NT2/D1 (cell line): ENCODE measurements at regions not wholly inside any gene's neighbourhood (a gene's known extent, or its start where the extent isn't known, plus 50 kb on each side); places are given as distances from the start of the nearest gene placed in this dataset.

ENCODE experiments used
- DNase-seq: peaks from one replicate; pipeline ENCODE4 v3.0.0-alpha.2; 2011; ENCODE audit warnings: low read depth, low spot score
- H3K27me3 ChIP-seq: 2 replicates; pipeline ENCODE4 v1.6.0; 2011; ENCODE audit warnings: mild to moderate bottlenecking; ENCODE audit not compliant: insufficient read length, insufficient read depth
- H3K36me3 ChIP-seq: 2 replicates; pipeline ENCODE4 v1.6.1; 2011; ENCODE audit warnings: mild to moderate bottlenecking, low read length, mixed read lengths; ENCODE audit not compliant: insufficient read depth, insufficient read length
- H3K4me1 ChIP-seq: 2 replicates; pipeline ENCODE4 v1.5.1; 2011; ENCODE audit not compliant: insufficient read depth, insufficient read length
- H3K4me3 ChIP-seq: 2 replicates; pipeline ENCODE4 v1.5.1; 2011; ENCODE audit warnings: low read depth; ENCODE audit not compliant: insufficient read length
- H3K9ac ChIP-seq: 2 replicates; pipeline ENCODE4 v1.6.0; 2011; ENCODE audit warnings: low read depth; ENCODE audit not compliant: insufficient read length
- H3K9me3 ChIP-seq: 2 replicates; pipeline ENCODE4 v1.5.1; 2011; ENCODE audit warnings: mild to moderate bottlenecking, low read length; ENCODE audit not compliant: insufficient read depth
- SUZ12 ChIP-seq: IDR thresholded peaks from 2 replicates; pipeline ENCODE4 v1.6.1; 2011; ENCODE audit not compliant: insufficient read length, insufficient read depth; ENCODE audit errors: extremely low read depth
- YY1 ChIP-seq: IDR thresholded peaks from 2 replicates; pipeline ENCODE4 v1.6.1; 2011; ENCODE audit not compliant: insufficient read length, insufficient read depth
- ZNF274 ChIP-seq: IDR thresholded peaks from 2 replicates; pipeline ENCODE4 v1.6.1; 2011; ENCODE audit warnings: mild to moderate bottlenecking, low read depth, low read length

GRCh38 chr13:21771075-21771474 is 100.2 kb downstream of the FGF9 start:
- Histone ChIP-seq H3K36me3 (no peaks in the 10 kb centered on the region), H3K9ac (no peak overlapping the region), H3K27me3 (no peaks in the 10 kb centered on the region), H3K4me1 (no peaks in the 10 kb centered on the region), H3K9me3 (peaks cover 13% of the 10 kb centered on the region; the same call in 1 of the 2 replicates), H3K4me3 (no peak overlapping the region)
- DNase-seq, result no peak
- no peak for TF ChIP-seq ZNF274
- TF ChIP-seq SUZ12, result no peak
- no peak for TF ChIP-seq YY1

GRCh38 chr13:21777166-21777565 is 106.3 kb downstream of the FGF9 start:
- Histone ChIP-seq H3K9ac (no peak overlapping the region), H3K9me3 (peaks cover 7% of the 10 kb centered on the region; the same call in 1 of the 2 replicates), H3K4me1 (no peaks in the 10 kb centered on the region), H3K27me3 (no peaks in the 10 kb centered on the region), H3K36me3 (no peaks in the 10 kb centered on the region), H3K4me3 (no peak overlapping the region)
- DNase-seq, result no peak
- TF ChIP-seq SUZ12, result no peak
- no peak for TF ChIP-seq ZNF274
- TF ChIP-seq YY1, result no peak

GRCh38 chr13:21777813-21778212 is 106.9 kb downstream of the FGF9 start:
- H3K4me3 ChIP-seq, result no peak overlapping the region

GRCh38 chr13:21782736-21783135 is 111.9 kb downstream of the FGF9 start:
- peaks cover 7% of the 10 kb centered on the region; the same call in 1 of the 2 replicates for H3K9me3 ChIP-seq
- no peak for DNase-seq
- H3K4me1 ChIP-seq, result no peaks in the 10 kb centered on the region
- H3K4me3 ChIP-seq, result no peak overlapping the region
- H3K27me3 ChIP-seq, result no peaks in the 10 kb centered on the region
- H3K36me3 ChIP-seq, result no peaks in the 10 kb centered on the region
- no peak overlapping the region for H3K9ac ChIP-seq
- TF ChIP-seq ZNF274 (no peak), YY1 (no peak), SUZ12 (no peak)

More at GRCh38 chr13:21777813-21778212, 106.9 kb downstream of the FGF9 start:
- no peak for DNase-seq
- Histone ChIP-seq H3K27me3 (no peaks in the 10 kb centered on the region), H3K9ac (no peak overlapping the region), H3K36me3 (no peaks in the 10 kb centered on the region), H3K4me1 (no peaks in the 10 kb centered on the region), H3K9me3 (peaks cover 7% of the 10 kb centered on the region; the same call in 1 of the 2 replicates)
- no peak for TF ChIP-seq YY1
- no peak for TF ChIP-seq SUZ12
- no peak for TF ChIP-seq ZNF274

- Histone ChIP-seq H3K36me3 (no peaks in the 10 kb centered on the region), H3K27me3 (no peaks in the 10 kb centered on the region), H3K9me3 (no peaks in the 10 kb centered on the region), H3K4me1 (no peaks in the 10 kb centered on the region), H3K9ac (no peak overlapping the region), H3K4me3 (no peak overlapping the region)
- no peak for TF ChIP-seq ZNF274
- no peak for TF ChIP-seq YY1
- TF ChIP-seq SUZ12, result no peak
- no peak for DNase-seq
Measured at GRCh38 chr13:21785990-21786389, 115.1 kb downstream of the FGF9 start.

- H3K4me1 ChIP-seq, result no peaks in the 10 kb centered on the region
- TF ChIP-seq SUZ12, result no peak
- TF ChIP-seq ZNF274, result no peak
- TF ChIP-seq YY1, result no peak
Measured at GRCh38 chr13:21796066-21796465, 125.2 kb downstream of the FGF9 start.

GRCh38 chr13:21796775-21797514 is 126.1 kb downstream of the FGF9 start:
- Histone ChIP-seq H3K4me1 (no peaks in the 10 kb centered on the region), H3K36me3 (no peaks in the 10 kb centered on the region), H3K4me3 (no peak overlapping the region), H3K9ac (no peak overlapping the region), H3K9me3 (no peaks in the 10 kb centered on the region), H3K27me3 (no peaks in the 10 kb centered on the region)
- DNase-seq, result no peak
- TF ChIP-seq ZNF274 (no peak), YY1 (no peak), SUZ12 (no peak)

More at GRCh38 chr13:21796066-21796465, 125.2 kb downstream of the FGF9 start:
- Histone ChIP-seq H3K9me3 (no peaks in the 10 kb centered on the region), H3K4me3 (no peak overlapping the region), H3K36me3 (no peaks in the 10 kb centered on the region), H3K27me3 (no peaks in the 10 kb centered on the region), H3K9ac (no peak overlapping the region)
- no peak for DNase-seq
